Ishikawa (cell line): ENCODE measurements at regions not wholly inside any gene's neighbourhood (a gene's known extent, or its start where the extent isn't known, plus 50 kb on each side); places are given as distances from the start of the nearest gene placed in this dataset.

Experiments
- CREB1 ChIP-seq: IDR thresholded peaks from 2 replicates; pipeline ENCODE4 v1.6.1; 2012; ENCODE audit warnings: low read depth
- EGR1 ChIP-seq: IDR thresholded peaks from 2 replicates; pipeline ENCODE4 v1.6.1; 2012
- EP300 ChIP-seq: IDR thresholded peaks from 2 replicates; pipeline ENCODE4 v1.6.1; 2012; ENCODE audit warnings: borderline replicate concordance
- FOXM1 ChIP-seq: IDR thresholded peaks from 2 replicates; pipeline ENCODE4 v1.6.1; 2012; ENCODE audit warnings: low read depth, borderline replicate concordance
- RAD21 ChIP-seq: IDR thresholded peaks from 2 replicates; pipeline ENCODE4 v1.6.1; 2012; ENCODE audit warnings: low read depth
- TAF1 ChIP-seq: IDR thresholded peaks from 2 replicates; pipeline ENCODE4 v1.6.1; 2012; ENCODE audit warnings: low read depth, mild to moderate bottlenecking
- TCF12 ChIP-seq: IDR thresholded peaks from 2 replicates; pipeline ENCODE4 v1.6.1; 2012; ENCODE audit warnings: low read depth
- YY1 ChIP-seq: IDR thresholded peaks from 2 replicates; pipeline ENCODE4 v1.6.1; 2012; ENCODE audit warnings: low read depth
- TF ChIP-seq, protein P1 (sequence below): IDR thresholded peaks from 2 replicates; pipeline ENCODE4 v1.6.1; 2012; ENCODE audit warnings: low read depth, mild to moderate bottlenecking
- TF ChIP-seq, protein P2 (sequence below): IDR thresholded peaks from 2 replicates; pipeline ENCODE4 v1.6.1; 2012
- TF ChIP-seq, protein P3 (sequence below): IDR thresholded peaks from 2 replicates; pipeline ENCODE4 v1.6.1; 2012

DNA sequence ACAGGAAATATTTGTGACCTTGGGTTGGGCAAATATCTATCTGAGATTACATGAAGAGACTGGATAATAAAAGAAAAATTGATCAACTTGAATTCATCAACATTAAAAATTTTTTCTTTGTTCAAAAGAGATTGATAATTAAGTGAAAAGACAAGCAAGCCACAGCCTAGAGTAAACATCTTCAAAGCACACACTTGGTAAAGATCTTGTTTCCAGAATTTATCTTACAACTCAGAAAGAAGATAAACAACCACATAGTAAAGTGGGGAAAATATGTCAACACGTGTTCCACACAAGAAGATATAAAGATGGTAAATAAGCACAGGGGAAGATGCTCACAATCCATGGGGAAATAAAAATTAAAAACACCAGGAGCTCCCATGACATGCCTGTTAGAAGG is 195.9 kb downstream of the SOX11 start:
- no peak for TF ChIP-seq TCF12
- TF ChIP-seq, protein P1, sequence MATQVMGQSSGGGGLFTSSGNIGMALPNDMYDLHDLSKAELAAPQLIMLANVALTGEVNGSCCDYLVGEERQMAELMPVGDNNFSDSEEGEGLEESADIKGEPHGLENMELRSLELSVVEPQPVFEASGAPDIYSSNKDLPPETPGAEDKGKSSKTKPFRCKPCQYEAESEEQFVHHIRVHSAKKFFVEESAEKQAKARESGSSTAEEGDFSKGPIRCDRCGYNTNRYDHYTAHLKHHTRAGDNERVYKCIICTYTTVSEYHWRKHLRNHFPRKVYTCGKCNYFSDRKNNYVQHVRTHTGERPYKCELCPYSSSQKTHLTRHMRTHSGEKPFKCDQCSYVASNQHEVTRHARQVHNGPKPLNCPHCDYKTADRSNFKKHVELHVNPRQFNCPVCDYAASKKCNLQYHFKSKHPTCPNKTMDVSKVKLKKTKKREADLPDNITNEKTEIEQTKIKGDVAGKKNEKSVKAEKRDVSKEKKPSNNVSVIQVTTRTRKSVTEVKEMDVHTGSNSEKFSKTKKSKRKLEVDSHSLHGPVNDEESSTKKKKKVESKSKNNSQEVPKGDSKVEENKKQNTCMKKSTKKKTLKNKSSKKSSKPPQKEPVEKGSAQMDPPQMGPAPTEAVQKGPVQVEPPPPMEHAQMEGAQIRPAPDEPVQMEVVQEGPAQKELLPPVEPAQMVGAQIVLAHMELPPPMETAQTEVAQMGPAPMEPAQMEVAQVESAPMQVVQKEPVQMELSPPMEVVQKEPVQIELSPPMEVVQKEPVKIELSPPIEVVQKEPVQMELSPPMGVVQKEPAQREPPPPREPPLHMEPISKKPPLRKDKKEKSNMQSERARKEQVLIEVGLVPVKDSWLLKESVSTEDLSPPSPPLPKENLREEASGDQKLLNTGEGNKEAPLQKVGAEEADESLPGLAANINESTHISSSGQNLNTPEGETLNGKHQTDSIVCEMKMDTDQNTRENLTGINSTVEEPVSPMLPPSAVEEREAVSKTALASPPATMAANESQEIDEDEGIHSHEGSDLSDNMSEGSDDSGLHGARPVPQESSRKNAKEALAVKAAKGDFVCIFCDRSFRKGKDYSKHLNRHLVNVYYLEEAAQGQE, result no peak
- no peak for TF ChIP-seq EP300
- TF ChIP-seq EGR1, result no peak
- TF ChIP-seq CREB1, result no peak
- no peak for TF ChIP-seq FOXM1
- TF ChIP-seq, protein P2, sequence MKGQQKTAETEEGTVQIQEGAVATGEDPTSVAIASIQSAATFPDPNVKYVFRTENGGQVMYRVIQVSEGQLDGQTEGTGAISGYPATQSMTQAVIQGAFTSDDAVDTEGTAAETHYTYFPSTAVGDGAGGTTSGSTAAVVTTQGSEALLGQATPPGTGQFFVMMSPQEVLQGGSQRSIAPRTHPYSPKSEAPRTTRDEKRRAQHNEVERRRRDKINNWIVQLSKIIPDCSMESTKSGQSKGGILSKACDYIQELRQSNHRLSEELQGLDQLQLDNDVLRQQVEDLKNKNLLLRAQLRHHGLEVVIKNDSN, result no peak
- TF ChIP-seq, protein P3, sequence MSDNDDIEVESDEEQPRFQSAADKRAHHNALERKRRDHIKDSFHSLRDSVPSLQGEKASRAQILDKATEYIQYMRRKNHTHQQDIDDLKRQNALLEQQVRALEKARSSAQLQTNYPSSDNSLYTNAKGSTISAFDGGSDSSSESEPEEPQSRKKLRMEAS, result no peak
- no peak for TF ChIP-seq TAF1
- TF ChIP-seq YY1, result no peak
- no peak for TF ChIP-seq RAD21
